Brain pericyte (primary cell): ENCODE measurements at regions not wholly inside any gene's neighbourhood (a gene's known extent, or its start where the extent isn't known, plus 50 kb on each side); places are given as distances from the start of the nearest gene placed in this dataset.

Experiments used
- DNase-seq: peaks from one replicate; pipeline ENCODE4 v3.0.0-alpha.2; 2012; ENCODE audit warnings: low read depth, low spot score

- DNase-seq = no peak
Observed at GRCh38 chr4:147423229-147423628, 57.7 kb upstream of the EDNRA start.

GRCh38 chr4:147425019-147425418, 55.9 kb upstream of the EDNRA start:
- no peak for DNase-seq

- no peak for DNase-seq
Observed at GRCh38 chr4:147428583-147428982, 52.3 kb upstream of the EDNRA start.

- no peak for DNase-seq
Observed at GRCh38 chr4:147430111-147430510, 50.8 kb upstream of the EDNRA start.
